DOHH2 (cell line): ENCODE measurements at regions not wholly inside any gene's neighbourhood (a gene's known extent, or its start where the extent isn't known, plus 50 kb on each side); places are given as distances from the start of the nearest gene placed in this dataset.

Experiments
- CTCF ChIP-seq: fragments of 200-600 bp; sonication (generic); IDR thresholded peaks from one replicate; pipeline ENCODE4 v1.5.1; 2014; ENCODE audit warnings: antibody characterized with exemption, mild to moderate bottlenecking, low read depth, low read length; ENCODE audit not compliant: poor library complexity, severe bottlenecking
- EZH2phosphoT487 ChIP-seq: fragments of 200-600 bp; sonication (generic); IDR thresholded peaks from 2 replicates; pipeline ENCODE4 v1.6.1; 2017; ENCODE audit warnings: borderline replicate concordance, mild to moderate bottlenecking, antibody characterized with exemption, low read length, moderate library complexity, mixed read lengths

- TF ChIP-seq CTCF (no peak), EZH2phosphoT487 (no peak)
Measured at GRCh38 chr3:10723991-10724390, 92.0 kb upstream of the SLC6A11 start.
